ENCODE measurements at regions not wholly inside any gene's neighbourhood (a gene's known extent, or its start where the extent isn't known, plus 50 kb on each side); places are given as distances from the start of the nearest gene placed in this dataset.
A peak's percentile ranks its signal among the peaks of the same experiment; 100 is the strongest.

DNA sequence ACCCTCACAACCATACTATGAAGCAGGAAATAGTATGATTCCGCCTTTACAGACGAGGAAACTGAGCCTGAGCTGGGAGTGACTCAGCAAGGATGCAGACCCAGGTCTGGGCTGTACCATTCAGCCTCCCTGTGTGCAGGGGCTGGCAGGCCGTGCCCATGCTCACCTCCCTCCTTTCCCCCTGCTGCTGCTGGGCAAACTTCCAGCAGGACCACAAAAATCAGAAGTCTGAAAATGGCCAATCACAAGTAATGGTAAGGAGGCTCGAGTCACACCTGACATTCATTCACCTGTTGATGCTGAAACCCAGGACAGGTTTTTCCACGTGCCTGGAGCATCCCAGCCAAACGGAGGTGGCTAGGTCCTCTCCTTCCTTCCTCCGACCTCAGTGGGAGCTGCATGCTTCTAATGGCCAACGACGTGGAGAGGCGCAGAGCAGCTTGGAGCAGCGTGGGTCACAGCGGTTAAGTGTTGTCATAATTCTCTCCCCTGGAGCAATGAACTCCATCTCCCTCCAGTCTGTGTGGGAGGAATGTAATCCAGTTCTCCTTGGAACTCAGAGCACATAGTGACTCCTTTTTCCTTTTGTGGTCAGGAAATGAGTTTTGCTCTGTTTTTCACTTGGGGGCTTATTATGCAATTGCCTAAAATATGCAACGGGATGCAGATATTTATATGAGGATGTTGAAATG, 371.7 kb downstream of the BCOR start:
- Histone ChIP-seq H3K4me1 (ENCODE audit: control insufficient read depth in 4 of 4, insufficient read depth in 4 of 4, low read length in 3 of 4) (peaks cover 0 to 9% (median 2%) of the 10 kb centered on the region in 4 donors), H3K9ac (ENCODE audit: low read depth in 1 of 2, low read length in 2 of 2) (no peak overlapping the region), H3K27me3 (ENCODE audit: control insufficient read depth in 4 of 4, insufficient read depth in 4 of 4, low read length in 3 of 4) (peaks cover 0 to 3% (median 0%) of the 10 kb centered on the region in 4 donors), H3K27ac (ENCODE audit: low read depth in 1 of 2, low read length in 2 of 2) (no peak overlapping the region), H3K9me3 (ENCODE audit: control insufficient read depth in 4 of 4, low read length in 3 of 4) (peaks cover 0 to 3% (median 0%) of the 10 kb centered on the region in 4 donors), H3K36me3 (ENCODE audit: control insufficient read depth in 4 of 4, insufficient read depth in 3 of 4, low read depth in 1 of 4, low read length in 3 of 4) (no peaks in the 10 kb centered on the region), H3K4me3 (ENCODE audit: low read depth in 1 of 3, low read length in 3 of 3) (no peak overlapping the region)
- no peak for DNase-seq (ENCODE audit: low spot score)
- TF ChIP-seq REST (IDR thresholded peaks at IDR 0.05) (no peak), FOXA2 (IDR thresholded peaks at IDR 0.05) (no peak), ATF3 (IDR thresholded peaks at IDR 0.05) (no peak), RAD21 (IDR thresholded peaks at IDR 0.05) (peak in 1 of 2 donors; percentile 23), NR2F2 (IDR thresholded peaks at IDR 0.05) (peak; percentile 18), RXRA (IDR thresholded peaks at IDR 0.05) (peak in 1 of 2 donors; percentile 50)
- WGBS = 75% methylated on average over 13 of the region's 13 CpGs

GRCh38 chrX:39726771-39727170, 371.0 kb downstream of the BCOR start:
- no peak for DNase-seq (ENCODE audit: low spot score)
- no peak overlapping the region for H3K27ac ChIP-seq (ENCODE audit: low read depth in 1 of 2, low read length in 2 of 2)
- peaks cover 0 to 13% (median 2%) of the 10 kb centered on the region in 4 donors for H3K4me1 ChIP-seq (ENCODE audit: control insufficient read depth in 4 of 4, insufficient read depth in 4 of 4, low read length in 3 of 4)
- no peak overlapping the region for H3K4me3 ChIP-seq (ENCODE audit: low read depth in 1 of 3, low read length in 3 of 3)
- WGBS = 68% methylated on average over 3 of the region's 3 CpGs
- no peak overlapping the region for H3K9ac ChIP-seq (ENCODE audit: low read depth in 1 of 2, low read length in 2 of 2)
- H3K36me3 ChIP-seq (ENCODE audit: control insufficient read depth in 4 of 4, insufficient read depth in 3 of 4, low read depth in 1 of 4, low read length in 3 of 4) = no peaks in the 10 kb centered on the region
- H3K9me3 ChIP-seq (ENCODE audit: control insufficient read depth in 4 of 4, low read length in 3 of 4) = peaks cover 0 to 3% (median 0%) of the 10 kb centered on the region in 4 donors
- H3K27me3 ChIP-seq (ENCODE audit: control insufficient read depth in 4 of 4, insufficient read depth in 4 of 4, low read length in 3 of 4) = peaks cover 0 to 3% (median 0%) of the 10 kb centered on the region in 4 donors
- no peak for TF ChIP-seq MAX (IDR thresholded peaks at IDR 0.05)
- TF ChIP-seq YY1 (IDR thresholded peaks at IDR 0.05) = no peak
- TF ChIP-seq FOXA1 (IDR thresholded peaks at IDR 0.05) = no peak
- no peak for TF ChIP-seq NR2F2 (IDR thresholded peaks at IDR 0.05)
- no peak for TF ChIP-seq REST (IDR thresholded peaks at IDR 0.05)
- TF ChIP-seq RXRA (IDR thresholded peaks at IDR 0.05) = no peak
- no peak for TF ChIP-seq GABPA (IDR thresholded peaks at IDR 0.05 in 1 of 2, conservative IDR thresholded peaks at IDR 0.05 in 1 of 2)
- no peak for TF ChIP-seq RAD21 (IDR thresholded peaks at IDR 0.05)
